CD4-positive, alpha-beta T cell treated with Interleukin-12 subunit alpha and Interleukin-12 subunit beta, for 1 hour (primary cell): ENCODE measurements at regions not wholly inside any gene's neighbourhood (a gene's known extent, or its start where the extent isn't known, plus 50 kb on each side); places are given as distances from the start of the nearest gene placed in this dataset.

Experiments used
- DNase-seq: peaks from one replicate; pipeline ENCODE4 v3.0.0-alpha.2; 2020

DNA sequence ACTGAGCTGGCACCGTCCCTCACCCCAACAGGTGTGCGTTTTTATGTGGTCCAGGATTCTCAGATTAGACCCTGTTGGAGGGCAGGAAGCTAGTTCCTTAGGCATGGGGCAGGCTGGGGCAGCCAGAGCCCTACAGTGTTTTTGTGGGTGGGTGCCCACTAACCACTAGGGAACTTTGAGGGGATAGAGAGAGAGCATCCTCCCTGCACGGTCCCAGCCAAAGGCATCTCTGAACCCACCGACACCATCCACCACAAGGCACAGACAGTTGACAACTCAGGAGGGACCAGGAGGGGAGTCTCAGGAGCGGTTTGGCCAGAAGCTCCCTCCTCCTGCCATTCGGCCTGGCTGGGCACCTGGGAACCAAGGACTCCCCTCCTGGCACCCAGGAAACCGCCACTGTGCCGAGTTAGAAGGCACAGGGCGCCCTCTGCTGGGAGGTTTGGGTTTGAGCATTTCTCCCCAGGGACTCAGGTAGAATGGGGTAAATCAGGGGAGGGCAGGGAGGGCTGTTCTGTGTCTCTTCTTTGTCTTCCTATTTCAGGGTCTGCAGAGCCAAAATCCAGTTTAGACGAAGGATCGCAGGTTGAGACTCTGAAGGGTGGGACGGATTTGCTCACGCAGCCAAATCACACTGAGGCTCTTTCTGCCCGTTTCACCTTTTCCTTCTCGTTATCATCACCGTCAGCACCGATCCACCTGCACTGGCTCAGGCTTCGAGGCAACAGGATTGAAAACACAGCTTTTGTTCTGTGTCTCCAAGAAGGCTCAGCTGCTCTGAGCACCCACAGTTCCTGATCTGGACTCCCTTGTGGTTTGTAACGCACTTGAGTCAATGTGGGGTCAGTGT is 84.8 kb upstream of the COL13A1 start:
- peak; percentile 45 for DNase-seq

DNA sequence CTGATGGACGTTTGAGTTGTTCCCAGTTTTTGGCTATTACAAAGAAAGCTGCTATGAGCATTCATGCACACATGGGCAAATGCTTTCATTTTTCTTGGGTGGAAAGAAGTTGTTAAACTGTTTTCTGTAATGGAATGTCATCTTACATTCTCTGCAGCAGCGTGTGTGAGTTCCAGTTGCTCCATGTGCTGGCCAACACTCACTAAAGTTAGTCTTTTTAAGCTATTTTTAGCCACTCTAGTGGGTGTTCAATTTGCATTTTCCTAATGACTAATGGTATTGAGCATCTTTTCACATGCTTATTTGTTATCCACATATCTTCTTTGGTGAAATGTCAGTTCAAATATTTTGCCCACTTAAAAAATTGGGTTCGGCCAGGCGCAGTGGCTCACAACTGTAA is 82.8 kb upstream of the COL13A1 start:
- DNase-seq = no peak

DNA sequence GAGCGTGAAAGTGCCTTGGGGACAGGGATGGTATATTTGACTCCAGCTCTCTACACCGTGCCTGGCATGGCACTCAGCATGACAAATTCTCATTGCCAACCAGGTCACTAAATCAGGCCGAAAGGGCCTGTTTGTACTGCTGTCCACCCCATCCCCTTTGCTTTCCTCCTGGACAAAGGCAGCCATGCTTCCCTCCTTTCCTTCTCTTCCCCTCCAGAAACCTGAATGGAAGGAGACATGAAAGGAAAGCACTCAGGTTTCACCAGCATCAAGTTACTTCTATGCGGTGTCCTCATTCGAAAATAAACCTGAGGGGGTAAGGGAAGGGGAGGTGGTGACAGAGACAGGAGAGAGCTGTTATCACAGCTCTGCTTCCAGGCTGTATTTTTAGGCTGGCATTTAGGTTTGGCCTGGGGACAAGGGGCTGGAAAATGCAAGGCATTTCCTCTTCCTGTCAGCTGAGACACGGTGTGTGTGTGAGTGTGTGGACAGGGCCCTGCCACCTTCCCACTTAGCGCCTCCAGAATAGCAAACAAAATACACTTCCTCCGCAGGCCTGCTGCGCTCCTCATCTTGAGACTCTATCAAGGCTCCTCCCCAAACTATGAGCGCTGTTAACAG is 79.9 kb upstream of the COL13A1 start:
- DNase-seq = no peak

DNA sequence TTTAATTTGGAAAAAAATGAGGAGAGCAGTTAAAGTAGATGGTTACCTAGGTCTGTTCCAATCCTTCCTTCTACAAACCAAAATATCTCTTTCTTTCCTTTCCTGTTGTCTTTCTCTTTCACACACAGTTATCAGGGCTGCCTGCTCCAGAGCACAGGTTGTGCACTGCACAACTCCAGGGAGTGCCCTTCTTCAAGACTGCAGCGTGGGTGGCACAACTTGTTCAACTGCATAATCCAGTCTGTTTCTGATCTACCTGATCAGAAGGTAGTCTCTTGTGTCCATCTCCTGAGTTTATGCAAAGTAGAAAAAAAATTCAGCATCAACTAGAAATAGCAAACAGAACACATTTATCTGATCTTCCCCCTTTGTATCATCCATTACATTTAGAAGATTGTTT is 78.1 kb upstream of the COL13A1 start:
- no peak for DNase-seq

DNA sequence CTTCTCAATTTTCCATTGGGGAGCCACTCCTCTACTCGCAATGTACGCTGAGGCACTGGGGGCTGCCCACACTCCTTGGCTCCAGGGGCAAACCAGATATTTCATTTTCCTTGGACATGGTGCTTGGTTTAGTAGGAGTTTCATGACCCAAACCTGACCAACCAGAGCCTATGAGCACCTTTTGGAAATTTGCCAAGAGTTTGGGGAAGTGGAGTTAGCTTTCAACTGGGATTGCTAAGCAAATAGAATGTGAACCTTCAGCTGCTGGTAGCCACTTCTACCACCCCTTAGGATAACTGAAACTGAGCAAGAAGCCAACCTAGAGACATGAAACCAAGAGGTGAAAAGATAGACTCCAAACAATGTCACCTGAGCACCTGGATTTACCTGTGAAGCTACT is 74.9 kb upstream of the COL13A1 start:
- no peak for DNase-seq

DNA sequence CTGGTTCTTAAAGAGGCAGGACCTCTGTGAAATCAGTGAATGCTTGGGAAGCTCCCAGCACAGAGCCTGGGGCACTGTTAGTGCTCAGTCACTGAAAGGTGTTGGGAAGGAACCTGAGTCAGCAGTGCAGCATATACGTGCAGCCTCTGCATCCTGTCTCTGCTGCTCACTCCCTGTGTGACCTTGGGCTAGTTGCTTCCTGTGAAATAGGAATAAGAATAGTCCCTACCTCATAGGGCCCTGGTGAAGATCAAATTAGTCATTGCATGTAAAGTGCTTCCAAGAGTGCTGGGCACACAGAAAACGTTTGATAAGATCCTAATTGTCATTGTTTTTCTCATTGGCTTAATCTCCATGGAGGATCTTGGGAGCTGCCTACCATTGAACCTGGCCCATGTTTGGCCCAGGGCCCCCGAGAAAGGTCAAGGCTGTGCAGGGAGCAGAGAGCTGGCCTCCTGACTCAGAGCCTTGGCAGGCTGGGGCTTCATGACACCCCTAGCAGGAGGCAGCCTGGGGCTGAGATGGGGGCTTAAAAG is 73.3 kb upstream of the COL13A1 start:
- DNase-seq = no peak

DNA sequence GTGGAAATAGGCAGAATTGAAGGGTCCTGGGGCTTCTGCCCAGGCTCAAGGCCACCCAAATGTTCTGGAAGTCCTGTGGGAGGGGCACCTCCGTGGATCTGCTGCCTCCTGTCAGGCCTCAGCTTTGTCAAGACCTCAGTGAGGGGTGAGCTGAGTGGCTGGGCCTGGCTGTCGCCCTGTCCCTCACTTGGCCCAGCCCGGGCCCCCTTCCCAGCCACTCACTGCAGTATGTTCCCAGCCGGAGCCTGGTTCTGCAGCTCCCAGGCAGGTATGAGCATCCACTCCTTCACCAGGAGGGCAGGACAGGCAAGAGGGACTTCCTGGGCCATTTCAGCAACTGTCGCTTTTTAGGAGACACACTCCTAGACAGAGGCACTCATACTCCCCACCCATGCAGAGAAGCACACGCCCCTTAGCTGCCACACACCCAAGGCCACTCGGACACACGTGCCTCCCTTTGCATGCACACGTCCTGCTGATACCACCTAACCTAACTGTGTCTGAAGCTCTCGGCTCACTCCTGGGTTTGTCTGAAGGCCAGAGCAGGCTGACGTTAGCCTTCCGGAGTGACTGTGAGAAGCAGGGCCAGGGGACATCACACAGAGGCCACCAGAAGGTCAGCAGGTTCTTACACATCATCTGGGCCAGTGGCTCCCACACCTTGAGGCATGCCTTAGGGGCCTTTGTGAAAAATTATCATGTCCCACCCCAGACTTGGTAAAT is 72.2 kb upstream of the COL13A1 start:
- no peak for DNase-seq

DNA sequence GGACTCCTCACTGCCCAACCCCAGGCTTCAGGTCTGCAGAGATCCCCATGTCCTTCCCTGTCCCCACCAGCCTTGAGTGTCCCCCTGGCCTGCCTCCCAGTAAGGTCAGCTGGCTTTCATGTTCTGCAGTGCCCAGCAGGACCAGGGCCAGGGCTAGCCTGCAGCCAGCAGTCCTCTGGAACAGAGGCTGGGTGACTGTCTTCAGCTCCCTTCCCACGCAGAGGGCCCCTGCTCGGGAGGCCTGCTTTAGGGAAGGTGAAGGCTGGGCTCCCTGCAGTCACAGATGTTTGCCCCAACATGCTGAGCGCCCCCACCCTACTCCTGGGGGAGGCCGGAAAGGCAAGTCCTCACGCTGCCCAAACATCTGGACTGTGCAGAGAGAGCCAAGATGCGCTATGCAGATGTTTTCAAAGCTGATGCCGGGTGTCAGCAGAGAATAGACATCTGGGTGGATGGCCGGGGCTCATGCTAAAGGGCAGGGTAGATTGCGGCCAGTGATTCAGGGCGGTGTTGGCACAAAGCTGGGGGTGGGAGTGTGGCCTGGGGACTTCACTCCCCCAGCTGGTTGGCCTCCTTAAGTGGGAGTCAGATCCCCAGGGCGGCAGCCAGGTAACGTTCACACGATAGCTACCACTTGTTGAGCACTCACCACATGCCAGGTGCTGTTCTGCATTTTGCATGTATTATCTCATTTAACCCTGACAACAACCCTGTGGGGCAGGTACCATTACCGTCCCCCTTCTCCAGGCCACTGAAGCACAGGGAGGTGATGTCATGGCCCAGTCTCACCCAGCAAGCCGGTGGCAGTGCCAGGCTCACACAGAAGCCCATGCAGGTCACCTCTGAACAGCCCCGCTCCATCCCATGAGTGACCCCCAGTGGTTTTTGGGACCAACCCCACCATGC is 71.2 kb upstream of the COL13A1 start:
- DNase-seq = no peak

DNA sequence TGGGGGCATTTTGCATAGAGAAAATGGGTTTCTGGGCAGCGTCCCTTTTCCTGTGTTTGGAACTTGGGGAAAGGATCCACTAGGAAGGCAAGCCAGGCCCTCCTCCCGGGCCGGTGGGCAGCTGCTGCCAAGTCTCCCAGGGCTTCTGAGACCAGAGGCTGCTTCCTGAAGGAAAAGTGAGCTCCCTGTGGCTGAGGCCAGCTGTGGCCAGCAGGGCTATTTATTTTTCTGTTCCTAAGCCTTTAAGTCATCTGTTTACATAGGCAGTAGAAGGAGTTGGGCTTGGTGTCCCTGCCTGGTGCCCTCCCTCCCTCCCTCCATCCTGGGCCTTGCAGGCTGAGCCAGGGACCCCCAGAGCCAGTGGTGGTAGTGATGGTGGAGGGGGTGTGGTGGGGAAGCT is 70.5 kb upstream of the COL13A1 start:
- no peak for DNase-seq

DNA sequence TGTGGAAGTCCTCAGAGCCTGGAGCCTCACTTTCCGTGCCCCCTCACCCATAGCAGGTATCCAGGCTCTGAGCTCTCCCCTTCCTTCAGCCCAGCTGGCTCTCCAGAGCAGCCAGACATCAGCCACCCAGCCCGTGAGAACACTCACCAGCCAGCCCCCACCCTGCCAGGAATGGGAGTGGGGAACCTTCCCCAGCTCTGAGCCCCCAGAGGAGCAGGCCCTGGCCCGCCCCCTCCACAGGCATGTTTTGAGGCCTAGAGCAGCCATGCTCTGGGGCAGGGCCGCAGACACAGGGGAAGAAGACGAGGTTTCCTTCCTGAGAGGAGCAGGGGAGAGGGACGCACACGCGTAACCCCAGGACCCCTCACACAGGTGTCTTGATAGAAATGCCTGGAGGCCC is 70.0 kb upstream of the COL13A1 start:
- DNase-seq = no peak

DNA sequence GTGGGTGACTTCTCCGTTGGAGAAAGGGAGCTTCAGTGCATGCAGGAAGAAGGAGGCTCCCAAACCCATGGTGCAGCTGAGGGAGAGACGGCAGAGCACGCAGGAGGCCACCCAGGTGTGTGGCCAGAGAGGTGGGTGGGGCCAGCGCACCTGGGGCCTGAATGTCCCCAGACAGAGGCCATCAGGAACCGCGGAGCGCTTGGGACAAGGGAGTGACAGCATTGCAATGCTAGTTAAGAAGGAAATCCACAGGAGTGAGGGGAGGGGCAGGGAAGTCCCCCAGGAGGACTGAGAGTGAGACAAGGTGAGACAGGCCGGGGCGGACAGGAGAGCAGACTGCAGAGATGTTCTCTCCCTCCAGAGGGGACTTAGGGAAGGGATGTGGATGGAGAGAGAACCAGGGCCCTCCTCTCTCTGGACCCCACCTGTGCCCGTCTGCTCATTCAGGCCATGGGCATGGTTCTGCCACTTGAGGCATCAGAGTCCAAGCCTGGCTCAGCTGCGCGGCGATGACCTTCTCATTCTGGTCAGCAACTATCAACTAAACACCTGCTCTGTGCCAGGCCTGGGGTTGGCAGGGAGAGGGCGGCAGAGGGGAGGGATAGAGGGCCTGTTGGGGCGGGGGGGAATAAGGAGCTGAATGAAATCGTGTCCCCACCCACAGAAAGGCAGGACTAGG is 69.4 kb upstream of the COL13A1 start:
- no peak for DNase-seq

DNA sequence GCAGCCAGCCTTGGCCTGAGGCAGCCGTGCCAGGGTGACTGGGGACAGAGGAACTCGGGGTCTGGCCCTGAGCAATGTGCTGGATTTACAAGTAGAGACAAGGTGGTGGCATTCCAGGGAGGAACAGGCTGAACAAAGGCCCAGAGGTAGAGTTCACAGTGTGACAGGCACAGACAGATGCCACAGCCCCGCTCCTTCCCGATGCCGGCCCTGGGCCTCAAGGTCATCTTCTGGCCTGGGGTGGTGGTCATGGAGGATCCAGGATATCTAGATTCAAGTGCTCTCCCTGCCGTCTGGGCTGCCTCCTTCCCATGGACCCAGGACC is 68.9 kb upstream of the COL13A1 start:
- DNase-seq = no peak

DNA sequence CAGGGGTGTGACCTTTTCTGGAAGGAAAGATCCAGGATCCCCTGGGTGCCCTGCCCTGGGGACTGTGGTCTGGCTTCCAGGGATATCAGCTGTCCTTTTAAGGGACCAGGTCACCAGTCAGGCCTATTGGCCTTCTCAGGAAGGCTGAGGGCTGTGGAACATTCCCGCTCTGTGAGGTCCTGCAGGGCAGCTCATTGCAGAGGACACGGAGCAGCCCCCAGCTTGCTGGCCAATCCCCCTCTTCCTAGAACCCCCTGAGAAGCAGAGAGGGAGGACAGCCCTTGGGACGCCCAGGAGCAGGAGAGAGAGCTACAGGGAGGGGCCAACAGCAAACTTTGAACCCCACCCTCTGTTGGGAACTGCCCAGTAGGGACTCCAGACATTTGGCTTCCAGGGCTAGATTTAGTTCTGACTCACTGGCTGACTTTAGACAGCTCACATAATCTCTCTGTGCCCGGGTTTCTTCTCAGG is 67.9 kb upstream of the COL13A1 start:
- no peak for DNase-seq

DNA sequence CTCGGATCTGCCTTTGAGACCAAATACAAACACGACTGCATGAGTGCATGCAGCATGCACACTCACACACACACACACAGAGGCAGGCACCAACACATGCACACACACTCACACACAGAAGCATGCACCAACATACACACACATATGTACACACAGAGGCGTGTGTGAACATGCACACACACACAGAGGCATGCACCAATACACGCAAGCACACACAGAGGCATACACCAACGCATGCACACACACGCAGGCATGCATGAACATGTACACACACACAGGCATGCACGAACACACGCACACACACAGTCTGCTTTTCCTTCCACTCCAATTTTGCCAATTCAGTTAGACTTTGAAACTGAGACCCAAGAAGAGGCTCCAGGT is 67.3 kb upstream of the COL13A1 start:
- no peak for DNase-seq

DNA sequence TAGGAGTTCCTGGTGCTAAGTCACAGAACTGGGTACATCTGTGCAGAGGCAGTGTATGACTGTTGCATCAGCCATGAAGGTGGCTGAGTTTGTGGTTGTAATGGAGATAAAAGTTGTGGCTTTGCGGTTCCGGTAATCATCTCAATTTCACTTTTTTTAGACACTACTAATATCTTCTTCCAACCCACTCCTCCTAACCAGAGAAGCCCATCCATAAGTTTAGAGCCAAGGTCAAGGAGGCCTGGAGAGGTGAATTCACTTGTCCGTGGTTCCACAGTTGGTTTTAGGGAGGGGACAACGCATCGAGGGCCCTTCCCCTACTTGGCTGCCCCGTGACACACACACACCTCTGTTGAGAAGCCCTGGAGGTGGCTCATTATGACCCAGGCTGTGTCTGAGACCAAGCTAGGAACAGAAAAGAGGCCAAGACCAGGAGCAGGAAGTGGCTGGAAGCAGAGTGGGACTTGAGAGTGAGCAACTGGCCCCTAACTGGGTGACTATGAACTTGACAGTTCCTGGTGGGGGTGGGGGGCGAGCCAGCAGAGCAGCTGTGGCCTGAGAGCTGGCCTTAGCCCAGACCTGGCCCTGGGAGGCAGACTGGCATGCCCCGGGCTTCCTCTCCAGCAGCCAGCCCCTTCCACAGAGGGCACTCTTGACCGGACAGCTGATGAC is 66.8 kb upstream of the COL13A1 start:
- DNase-seq = no peak

DNA sequence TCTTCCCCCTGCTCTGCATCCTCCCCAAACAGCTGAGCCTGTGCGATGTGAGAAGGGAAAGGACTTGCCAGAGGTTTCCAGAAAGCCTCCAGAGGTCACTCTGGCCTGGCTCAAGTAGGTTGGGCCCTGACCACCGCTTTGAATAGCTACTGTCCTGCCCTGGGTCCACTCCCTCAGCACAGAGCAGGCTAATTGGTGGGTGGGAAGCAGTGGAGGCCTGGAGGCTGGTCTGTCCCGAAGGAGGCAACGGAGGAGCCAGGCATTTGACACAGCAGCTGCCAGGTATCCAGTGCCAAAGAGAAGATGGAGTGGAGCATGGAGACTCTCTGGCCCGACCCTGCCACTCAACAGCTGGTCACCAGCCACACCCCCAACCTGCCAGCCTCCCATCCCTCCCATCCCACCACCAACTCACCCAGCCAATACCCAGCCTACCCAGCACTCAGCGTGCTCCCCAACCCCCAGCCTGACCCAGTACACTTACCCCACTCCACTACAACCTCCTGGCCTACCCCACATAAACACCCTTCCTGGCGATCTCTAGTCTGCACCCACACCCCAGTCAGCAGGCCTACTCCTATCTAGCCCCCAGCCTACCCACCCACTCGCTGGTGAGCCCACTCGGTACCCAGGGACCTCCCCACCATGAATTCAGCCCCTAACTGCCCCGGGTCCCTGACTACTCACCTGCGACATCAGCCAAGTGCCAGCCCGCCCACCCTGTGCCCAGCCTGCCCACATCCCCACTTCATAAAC is 64.6 kb upstream of the COL13A1 start:
- no peak for DNase-seq

DNA sequence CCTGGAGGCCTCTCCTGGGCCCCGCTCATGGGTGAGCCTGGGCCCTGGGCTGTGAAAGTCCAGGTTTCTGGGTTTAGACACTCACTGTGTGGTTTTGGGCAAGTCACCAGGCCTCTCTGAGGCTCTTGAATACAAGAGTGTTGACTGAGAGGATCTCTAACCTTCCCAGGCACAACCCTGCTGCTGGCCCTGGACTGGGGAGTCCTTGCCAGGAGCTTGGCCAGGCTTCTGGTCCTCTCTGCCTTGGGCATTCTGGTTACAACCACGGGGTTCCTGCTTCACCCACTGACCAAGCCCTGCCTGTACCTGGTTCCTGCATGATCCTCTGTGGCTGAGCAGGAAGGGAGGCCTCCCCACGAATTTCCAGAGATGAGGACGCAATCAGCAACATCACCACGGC is 63.6 kb upstream of the COL13A1 start:
- DNase-seq = no peak

DNA sequence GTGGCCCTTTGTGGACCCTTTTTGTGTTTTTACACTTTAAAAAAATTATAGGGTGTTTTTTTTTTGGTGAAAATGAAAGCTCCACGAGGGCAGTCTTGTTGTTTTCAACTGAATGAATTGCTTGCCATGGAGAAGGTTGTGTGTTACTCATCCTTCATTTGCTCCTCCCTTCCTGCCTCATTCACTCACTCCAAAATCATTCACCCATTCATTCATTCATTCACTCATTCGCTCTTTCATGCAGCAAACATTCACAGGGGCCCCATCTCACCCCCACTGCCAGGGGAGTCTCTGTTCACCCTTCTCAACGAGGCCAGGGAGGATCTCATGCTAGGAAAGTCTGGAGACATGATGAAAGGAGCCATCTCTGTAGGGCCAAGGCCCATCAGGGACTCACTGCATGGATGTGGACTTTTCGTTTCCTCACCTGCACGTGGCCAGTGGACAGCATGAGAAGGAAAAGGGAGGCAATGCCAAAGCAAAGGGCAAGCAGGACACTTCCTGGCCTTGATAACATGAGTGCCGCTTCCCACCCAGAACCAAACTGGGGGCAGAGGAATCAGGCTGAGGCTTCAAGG is 62.8 kb upstream of the COL13A1 start:
- DNase-seq = no peak

DNA sequence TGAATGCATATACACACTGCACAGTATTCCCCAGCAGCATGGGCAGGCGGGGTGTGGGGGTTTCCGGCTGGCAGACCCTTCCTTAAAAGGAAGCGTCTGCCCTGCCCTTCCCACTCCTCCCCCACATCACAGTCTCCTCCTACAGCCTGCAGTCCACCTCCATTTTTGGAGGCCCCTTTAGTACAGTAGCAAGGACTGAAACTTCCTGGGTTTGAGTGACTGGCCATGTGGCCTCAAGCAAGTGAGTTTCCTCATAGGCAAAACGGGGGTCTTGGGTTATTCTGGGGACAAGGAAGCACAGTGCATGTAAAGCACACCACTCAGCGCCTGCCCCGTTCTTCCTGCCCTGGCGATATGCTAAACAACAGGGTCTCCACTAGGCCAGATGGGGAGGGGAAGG is 62.1 kb upstream of the COL13A1 start:
- no peak for DNase-seq

DNA sequence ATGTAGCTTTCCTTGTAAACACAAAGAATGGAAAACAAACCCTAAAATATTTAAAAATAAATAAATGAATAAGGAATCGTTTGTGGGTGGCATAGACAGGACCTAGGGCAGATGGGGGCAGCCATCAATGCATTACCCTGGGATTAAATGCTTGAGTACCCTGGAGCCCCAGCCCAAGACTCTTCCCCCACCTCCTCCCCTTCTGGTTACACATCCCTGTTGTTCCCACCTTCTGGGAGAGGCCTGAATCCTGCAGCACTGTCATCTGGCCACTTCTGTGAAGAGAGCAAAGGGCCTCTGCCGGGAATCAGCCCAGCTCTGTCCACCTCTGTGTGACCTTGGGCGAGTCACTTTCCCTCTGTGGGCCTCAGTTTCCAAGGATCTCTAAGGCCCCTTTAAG is 61.6 kb upstream of the COL13A1 start:
- no peak for DNase-seq
